B cell (primary cell): ENCODE measurements at regions not wholly inside any gene's neighbourhood (a gene's known extent, or its start where the extent isn't known, plus 50 kb on each side); places are given as distances from the start of the nearest gene placed in this dataset.
"Not testable (repeated sequence)": the region's sequence is repeated elsewhere in the genome, so short reads cannot be mapped to it uniquely, and the experiment has no call there.

Experiments used
- ATAC-seq: fragments of 200-7000 bp; cut with Tn5 transposase; one replicate; pipeline ENCODE4 v1.10.0; 2021; ENCODE audit warnings: low read depth, mild to moderate bottlenecking, moderate number of reproducible peaks, moderate library complexity
- CTCF ChIA-PET: fragments of 350-600 bp; sonication (Branson Sonifier 250); formaldehyde crosslinking; loops from one replicate; lab custom pipeline; 2021; ENCODE audit warnings: antibody characterized with exemption, inconsistent platforms; lab: Charles Lee
- POLR2A ChIA-PET: fragments of 350-600 bp; sonication (Branson Sonifier 250); formaldehyde crosslinking; loops from one replicate; lab custom pipeline; 2021; ENCODE audit warnings: antibody characterized with exemption; lab: Charles Lee
- DNase-seq: peaks from one replicate; pipeline ENCODE4 v3.0.0; 2013
- H2AFZ ChIP-seq: 2 replicates; pipeline ENCODE4 v1.6.1; 2012; ENCODE audit warnings: mild to moderate bottlenecking, low read depth, low read length; ENCODE audit not compliant: insufficient read depth, poor library complexity, severe bottlenecking
- H3K27ac ChIP-seq, 2 donors: 1 replicate in 1 of 2; 2 replicates in 1 of 2; pipeline ENCODE4 v1.5.1; 2012 to 2013; ENCODE audit warnings: low read length in 2 of 2, mild to moderate bottlenecking in 2 of 2, moderate library complexity in 1 of 2
- H3K27me3 ChIP-seq, 4 experiments: fragments of 200-600 bp in 1 of 4; sonication (generic) in 1 of 4; replicated peaks in 1 of 4; 1 replicate in 2 of 4; 2 replicates in 2 of 4; pipeline versions ENCODE4 v1.6.1 to v1.7.0; 2013 to 2016; ENCODE audit warnings: low read length in 3 of 4, mild to moderate bottlenecking in 2 of 4, mixed read lengths in 1 of 4, moderate library complexity in 1 of 4; ENCODE audit not compliant: insufficient read depth in 4 of 4, control insufficient read depth in 3 of 4; ENCODE audit errors: control extremely low read depth in 1 of 4
- H3K36me3 ChIP-seq, 2 experiments: replicated peaks in 1 of 2; 1 replicate in 1 of 2; 2 replicates in 1 of 2; pipeline versions ENCODE4 v1.6.1 to v1.7.1; 2013; ENCODE audit warnings: low read length in 1 of 2; ENCODE audit not compliant: insufficient read depth in 2 of 2, control insufficient read depth in 1 of 2; ENCODE audit errors: control extremely low read depth in 1 of 2, extremely low read depth in 1 of 2
- H3K4me1 ChIP-seq, 2 donors: fragments of 200-600 bp in 1 of 2; sonication (generic) in 1 of 2; 1 replicate in 1 of 2; 2 replicates in 1 of 2; pipeline versions ENCODE4 v1.5.1 to v1.6.1; 2013 to 2017; ENCODE audit warnings: low read length in 2 of 2; ENCODE audit not compliant: control insufficient read depth in 2 of 2, insufficient read depth in 2 of 2
- H3K4me2 ChIP-seq: replicated peaks from 2 replicates; pipeline ENCODE3; 2012; ENCODE audit warnings: mild to moderate bottlenecking, low read depth, low read length; ENCODE audit not compliant: poor library complexity, severe bottlenecking
- H3K4me3 ChIP-seq, 5 experiments: fragments of 200-600 bp in 1 of 5; sonication (generic) in 1 of 5; 1 replicate in 3 of 5; 2 replicates in 2 of 5; pipeline versions ENCODE4 v1.5.1 to v1.7.0; 2011 to 2016; ENCODE audit warnings: low read length in 4 of 5, mild to moderate bottlenecking in 4 of 5, low read depth in 2 of 5, control low read depth in 1 of 5, moderate library complexity in 1 of 5; ENCODE audit not compliant: insufficient read depth in 1 of 5; ENCODE audit errors: control extremely low read depth in 1 of 5, extremely low read depth in 1 of 5
- H3K79me2 ChIP-seq: fragments of 200-600 bp; sonication (generic); one replicate; pipeline ENCODE4 v1.6.0; 2016; ENCODE audit warnings: low read length; ENCODE audit not compliant: control insufficient read depth, insufficient read depth
- H3K9ac ChIP-seq: fragments of 200-600 bp; sonication (generic); 2 replicates; pipeline ENCODE4 v1.6.1; 2017; ENCODE audit warnings: mild to moderate bottlenecking, low read length, moderate library complexity
- H3K9me3 ChIP-seq, 3 donors: one replicate each; pipeline versions ENCODE4 v1.6.1 to v1.7.1; 2013; ENCODE audit warnings: low read length in 2 of 3; ENCODE audit not compliant: control insufficient read depth in 2 of 3, insufficient read depth in 1 of 3; ENCODE audit errors: control extremely low read depth in 1 of 3
- H4K20me1 ChIP-seq: 2 replicates; pipeline ENCODE4 v1.6.0; 2012; ENCODE audit warnings: mild to moderate bottlenecking, low read length; ENCODE audit not compliant: insufficient read depth, control insufficient read depth, poor library complexity, severe bottlenecking
- H3K27ac Mint-ChIP-seq: one replicate; pipeline ENCODE4 v1.8.0; 2021; ENCODE audit warnings: mixed read lengths
- H3K27me3 Mint-ChIP-seq: one replicate; pipeline ENCODE4 v1.8.0; 2021; ENCODE audit warnings: mixed read lengths
- H3K4me1 Mint-ChIP-seq: one replicate; pipeline ENCODE4 v1.8.0; 2021; ENCODE audit warnings: mixed read lengths
- H3K4me3 Mint-ChIP-seq: one replicate; pipeline ENCODE4 v1.8.0; 2021; ENCODE audit warnings: mixed read lengths
- H3K9me3 Mint-ChIP-seq: one replicate; pipeline ENCODE4 v1.8.0; 2022; ENCODE audit warnings: mixed read lengths; ENCODE audit not compliant: insufficient read depth
- CTCF ChIP-seq: fragments of 200-600 bp; IDR thresholded peaks from one replicate; pipeline ENCODE4 v1.8.0; 2022; ENCODE audit warnings: antibody characterized with exemption, mild to moderate bottlenecking
- EZH2 ChIP-seq: IDR thresholded peaks from 2 replicates; pipeline ENCODE4 v1.6.1; 2012; ENCODE audit warnings: borderline replicate concordance, low read depth, mild to moderate bottlenecking, moderate library complexity, low read length; ENCODE audit not compliant: insufficient read depth, poor library complexity, severe bottlenecking
- WGBS: methylation state at CpG from one replicate; pipeline ENCODE4 v1.1.5; 2013; ENCODE audit warnings: missing lambda C conversion rate; ENCODE audit not compliant: insufficient coverage; 5-methylcytosine and 5-hydroxymethylcytosine counted together
- intact Hi-C: fragments of 100-400 bp; cut with micrococcal nuclease; formaldehyde crosslinking; loops from one replicate; pipeline ENCODE4 v1.10.0; 2022

GRCh38 chr5:6243706-6244338, 134.5 kb downstream of the MED10 start:
- TF ChIP-seq CTCF (no peak), EZH2 (no peak)
- no peak overlapping the region for H3K4me3 ChIP-seq
- H3K27me3 ChIP-seq: no peaks in the 10 kb centered on the region
- H3K9me3 Mint-ChIP-seq: peaks cover 3% of the 10 kb centered on the region
- no peak overlapping the region for H3K4me2 ChIP-seq
- ChIA-PET CTCF (no interaction called here), POLR2A (no interaction called here)
- DNase-seq: no peak
- no peaks in the 10 kb centered on the region for H3K9me3 ChIP-seq
- no peak overlapping the region for H2AFZ ChIP-seq
- H3K79me2 ChIP-seq: no peaks in the 10 kb centered on the region
- H3K4me1 Mint-ChIP-seq: peaks cover 1% of the 10 kb centered on the region
- no peaks in the 10 kb centered on the region for H3K27me3 Mint-ChIP-seq
- no peaks in the 10 kb centered on the region for H3K4me1 ChIP-seq
- H3K9ac ChIP-seq: no peak overlapping the region
- H3K4me3 Mint-ChIP-seq: no peak overlapping the region
- no peak for ATAC-seq
- no peaks in the 10 kb centered on the region for H3K36me3 ChIP-seq
- no peak overlapping the region for H3K27ac Mint-ChIP-seq
- no peak overlapping the region for H3K27ac ChIP-seq
- no peaks in the 10 kb centered on the region for H4K20me1 ChIP-seq
- intact Hi-C loops: no loop called here
- WGBS: 89% methylated on average over 3 of the region's 5 CpGs

- POLR2A ChIA-PET: not testable (repeated sequence)
Measured at GRCh38 chr5:6241056-6241455, 137.3 kb downstream of the MED10 start.

More at GRCh38 chr5:6241056-6241455, 137.3 kb downstream of the MED10 start:
- H3K9me3 ChIP-seq, H3K9ac ChIP-seq, H4K20me1 ChIP-seq, intact Hi-C loops, H3K27me3 ChIP-seq, H3K4me3 Mint-ChIP-seq, H3K4me1 ChIP-seq, H3K4me3 ChIP-seq, H3K4me1 Mint-ChIP-seq, CTCF ChIA-PET, H2AFZ ChIP-seq, H3K9me3 Mint-ChIP-seq, H3K27ac Mint-ChIP-seq, H3K27ac ChIP-seq, H3K79me2 ChIP-seq, ATAC-seq, H3K4me2 ChIP-seq, H3K36me3 ChIP-seq, H3K27me3 Mint-ChIP-seq, DNase-seq: not testable (repeated sequence)
